ENCODE measurements at regions not wholly inside any gene's neighbourhood (a gene's known extent, or its start where the extent isn't known, plus 50 kb on each side); places are given as distances from the start of the nearest gene placed in this dataset.
"Not testable (repeated sequence)": the region's sequence is repeated elsewhere in the genome, so short reads cannot be mapped to it uniquely, and the experiment has no call there.

DNA sequence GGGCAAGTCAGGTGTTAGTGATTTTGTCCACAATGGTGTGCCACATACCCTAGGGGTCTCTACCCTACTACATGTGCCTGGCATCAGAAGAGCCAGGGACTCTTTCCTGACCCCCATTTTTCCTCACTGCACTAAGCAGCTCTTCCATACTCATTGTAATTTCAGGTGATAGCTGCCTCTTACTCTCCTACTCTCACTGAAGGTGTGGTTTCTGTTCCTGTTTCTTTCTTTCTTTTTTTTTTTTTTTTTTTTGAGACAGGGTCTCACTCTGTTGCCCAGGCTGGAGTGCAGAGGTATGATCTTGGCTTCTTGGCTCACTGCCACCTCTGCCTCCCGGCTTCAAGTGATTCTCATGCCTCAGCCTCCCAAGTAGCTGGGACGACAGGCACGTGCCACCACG lies 164.9 kb upstream of the USP9X start:
- Histone ChIP-seq H3K36me3 (ENCODE audit: control insufficient read depth in 2 of 2, extremely low read depth in 1 of 2, insufficient read depth in 2 of 2, low read length in 2 of 2) (no peaks in the 10 kb centered on the region), H3K27ac (ENCODE audit: control insufficient read depth, insufficient read depth, low read length) (no peak overlapping the region), H2AFZ (ENCODE audit: control insufficient read depth, low read length) (no peak overlapping the region), H4K20me1 (ENCODE audit: control insufficient read depth, extremely low read depth, insufficient read depth, low read length) (no peaks in the 10 kb centered on the region), H3K9me1 (ENCODE audit: control insufficient read depth, extremely low read depth, insufficient read depth, low read length) (no peaks in the 10 kb centered on the region), H3K4me2 (ENCODE audit: control insufficient read depth, extremely low read depth, insufficient read depth, low read depth, low read length) (no peak overlapping the region), H3K9me3 (ENCODE audit: control insufficient read depth, low read depth, low read length) (no peaks in the 10 kb centered on the region), H3K9ac (ENCODE audit: control insufficient read depth, extremely low read depth, insufficient read depth, low read length) (no peak overlapping the region), H3K79me2 (ENCODE audit: control insufficient read depth, insufficient read depth, low read length) (no peaks in the 10 kb centered on the region), H3K4me1 (ENCODE audit: control insufficient read depth, extremely low read depth, insufficient read depth, low read length) (no peaks in the 10 kb centered on the region), H3K27me3 (ENCODE audit: control insufficient read depth, extremely low read depth, insufficient read depth, low read length) (no peaks in the 10 kb centered on the region), H3K4me3 (ENCODE audit: control insufficient read depth in 2 of 3, extremely low read depth in 1 of 3, insufficient read depth in 2 of 3, low read depth in 1 of 3, low read length in 3 of 3) (no peak overlapping the region)
- no peak for TF ChIP-seq EZH2 (IDR thresholded peaks at IDR 0.05; ENCODE audit: low read length)
- no peak for TF ChIP-seq CTCF (optimal IDR thresholded peaks at IDR 0.05 in 1 of 3, IDR thresholded peaks at IDR 0.05 in 1 of 3, conservative IDR thresholded peaks at IDR 0.05 in 1 of 3; ENCODE audit: extremely low read depth in 1 of 3, insufficient read depth in 2 of 3, low read length in 3 of 3)
- DNase-seq (ENCODE audit: low read depth, low spot score) = no peak
- FAIRE-seq = no peak
- dilution Hi-C loops (cut with MboI; ENCODE audit: extremely low pct_ligation_motif_present, low sequenced_read_pairs) = no loop called here

DNA sequence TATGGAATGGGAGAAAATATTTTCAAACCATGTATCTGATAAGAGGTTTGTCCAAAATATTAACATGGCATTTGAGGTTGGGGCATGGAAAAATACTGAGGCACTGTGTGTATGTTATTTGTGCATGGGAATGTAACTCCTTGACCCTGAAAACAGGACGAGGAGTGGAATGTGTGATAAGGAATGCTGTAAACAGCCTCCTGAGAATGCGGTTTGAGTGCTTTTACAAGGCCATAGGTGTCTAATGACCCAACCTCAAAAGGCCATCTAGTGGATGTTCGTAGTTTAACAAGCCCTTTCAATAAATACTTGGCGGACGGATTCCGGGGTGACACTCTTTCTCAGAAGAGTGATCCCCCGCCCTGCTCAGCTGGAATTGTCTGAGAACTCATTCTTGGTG lies 162.9 kb upstream of the USP9X start:
- Histone ChIP-seq H3K4me2 (ENCODE audit: control insufficient read depth, extremely low read depth, insufficient read depth, low read depth, low read length) (no peak overlapping the region), H3K9ac (ENCODE audit: control insufficient read depth, extremely low read depth, insufficient read depth, low read length) (no peak overlapping the region), H3K9me1 (ENCODE audit: control insufficient read depth, extremely low read depth, insufficient read depth, low read length) (no peaks in the 10 kb centered on the region), H3K36me3 (ENCODE audit: control insufficient read depth in 2 of 2, extremely low read depth in 1 of 2, insufficient read depth in 2 of 2, low read length in 2 of 2) (no peaks in the 10 kb centered on the region), H3K79me2 (ENCODE audit: control insufficient read depth, insufficient read depth, low read length) (no peaks in the 10 kb centered on the region), H3K27me3 (ENCODE audit: control insufficient read depth, extremely low read depth, insufficient read depth, low read length) (no peaks in the 10 kb centered on the region), H2AFZ (ENCODE audit: control insufficient read depth, low read length) (no peak overlapping the region), H3K4me1 (ENCODE audit: control insufficient read depth, extremely low read depth, insufficient read depth, low read length) (no peaks in the 10 kb centered on the region), H3K27ac (ENCODE audit: control insufficient read depth, insufficient read depth, low read length) (no peak overlapping the region), H3K4me3 (ENCODE audit: control insufficient read depth in 2 of 3, extremely low read depth in 1 of 3, insufficient read depth in 2 of 3, low read depth in 1 of 3, low read length in 3 of 3) (no peak overlapping the region), H3K9me3 (ENCODE audit: control insufficient read depth, low read depth, low read length) (no peaks in the 10 kb centered on the region), H4K20me1 (ENCODE audit: control insufficient read depth, extremely low read depth, insufficient read depth, low read length) (no peaks in the 10 kb centered on the region)
- dilution Hi-C loops (cut with MboI; ENCODE audit: extremely low pct_ligation_motif_present, low sequenced_read_pairs) = no loop called here
- TF ChIP-seq EZH2 (IDR thresholded peaks at IDR 0.05; ENCODE audit: low read length) (no peak), CTCF (optimal IDR thresholded peaks at IDR 0.05 in 1 of 3, IDR thresholded peaks at IDR 0.05 in 1 of 3, conservative IDR thresholded peaks at IDR 0.05 in 1 of 3; ENCODE audit: extremely low read depth in 1 of 3, insufficient read depth in 2 of 3, low read length in 3 of 3) (peak; percentile 46 to 58 (median 48))
- FAIRE-seq = no peak
- DNase-seq (ENCODE audit: low read depth, low spot score) = peak; percentile 35

- H3K36me3 ChIP-seq (ENCODE audit: control insufficient read depth in 2 of 2, extremely low read depth in 1 of 2, insufficient read depth in 2 of 2, low read length in 2 of 2); H3K9ac ChIP-seq (ENCODE audit: control insufficient read depth, extremely low read depth, insufficient read depth, low read length); H4K20me1 ChIP-seq (ENCODE audit: control insufficient read depth, extremely low read depth, insufficient read depth, low read length); H3K4me3 ChIP-seq (ENCODE audit: control insufficient read depth in 2 of 3, extremely low read depth in 1 of 3, insufficient read depth in 2 of 3, low read depth in 1 of 3, low read length in 3 of 3); FAIRE-seq; H3K27me3 ChIP-seq (ENCODE audit: control insufficient read depth, extremely low read depth, insufficient read depth, low read length); H3K9me3 ChIP-seq (ENCODE audit: control insufficient read depth, low read depth, low read length); H3K4me1 ChIP-seq (ENCODE audit: control insufficient read depth, extremely low read depth, insufficient read depth, low read length); H3K27ac ChIP-seq (ENCODE audit: control insufficient read depth, insufficient read depth, low read length); H3K79me2 ChIP-seq (ENCODE audit: control insufficient read depth, insufficient read depth, low read length); H3K9me1 ChIP-seq (ENCODE audit: control insufficient read depth, extremely low read depth, insufficient read depth, low read length); DNase-seq (ENCODE audit: low read depth, low spot score); H2AFZ ChIP-seq (ENCODE audit: control insufficient read depth, low read length); dilution Hi-C loops (cut with MboI; ENCODE audit: extremely low pct_ligation_motif_present, low sequenced_read_pairs); H3K4me2 ChIP-seq (ENCODE audit: control insufficient read depth, extremely low read depth, insufficient read depth, low read depth, low read length): not testable (repeated sequence)
Observed at GRCh38 chrX:40926739-40927427, 158.4 kb upstream of the USP9X start.

Measured in keratinocyte (primary cell).